ENCODE measurements at regions not wholly inside any gene's neighbourhood (a gene's known extent, or its start where the extent isn't known, plus 50 kb on each side); places are given as distances from the start of the nearest gene placed in this dataset.

DNA sequence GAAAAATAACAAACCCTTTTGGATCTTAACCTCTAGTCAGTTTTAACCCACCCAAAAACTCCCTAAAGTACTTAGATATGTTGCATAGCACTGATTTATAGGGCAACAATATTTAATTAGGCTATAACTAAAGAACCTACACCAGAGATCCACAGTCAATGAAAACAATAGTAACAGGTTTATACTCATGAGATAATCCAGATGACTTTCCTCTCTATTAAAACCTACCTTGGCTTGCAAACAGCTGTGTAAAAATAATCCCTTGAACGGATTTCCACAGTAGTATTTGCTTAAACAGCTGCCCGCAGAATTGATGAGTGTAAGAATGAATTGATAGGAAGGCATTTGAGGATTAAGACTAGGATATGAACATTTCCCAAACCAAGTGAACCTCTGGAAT is 104.3 kb upstream of the PTPRR start:
- H2BK120ac ChIP-seq (ENCODE audit: low read depth, low read length): no peak overlapping the region
- H4K8ac ChIP-seq (ENCODE audit: low read length): no peak overlapping the region
- H3K79me1 ChIP-seq (replicated peaks; ENCODE audit: low read length, poor library complexity, severe bottlenecking): no peaks in the 10 kb centered on the region
- no peak for DNase-seq
- H2AFZ ChIP-seq (ENCODE audit: low read depth, low read length): no peak overlapping the region
- no peaks in the 10 kb centered on the region for H3K27me3 ChIP-seq (ENCODE audit: control insufficient read depth in 1 of 2, insufficient read depth in 1 of 2, low read length in 2 of 2)
- WGBS: 90% methylated on average over 2 of the region's 2 CpGs
- no peaks in the 10 kb centered on the region for H3K36me3 ChIP-seq (ENCODE audit: control insufficient read depth in 1 of 2, insufficient read depth in 2 of 2, low read depth in 1 of 2, low read length in 2 of 2)
- H2BK12ac ChIP-seq (ENCODE audit: low read length in 2 of 2): no peak overlapping the region
- no peak overlapping the region for H3K9ac ChIP-seq (ENCODE audit: low read length)
- H4K91ac ChIP-seq (ENCODE audit: low read length): no peak overlapping the region
- H3K4me1 ChIP-seq (ENCODE audit: control insufficient read depth, insufficient read depth, low read depth, low read length): peaks cover 2% of the 10 kb centered on the region
- no peak overlapping the region for H3K14ac ChIP-seq (ENCODE audit: low read length in 2 of 2)
- no peak overlapping the region for H3K4me2 ChIP-seq (ENCODE audit: low read length, poor library complexity, severe bottlenecking)
- H3K4ac ChIP-seq (ENCODE audit: low read depth in 1 of 2, low read length in 2 of 2): no peak overlapping the region
- no peak overlapping the region for H2BK5ac ChIP-seq (ENCODE audit: low read depth, low read length, poor library complexity, severe bottlenecking)
- no peak overlapping the region for H3K18ac ChIP-seq (ENCODE audit: low read depth in 1 of 2, low read length in 2 of 2)
- no peak overlapping the region for H2BK15ac ChIP-seq (ENCODE audit: low read depth, poor library complexity, severe bottlenecking)
- no peaks in the 10 kb centered on the region for H3K9me3 ChIP-seq (ENCODE audit: control insufficient read depth, low read length)
- no peak overlapping the region for H3K4me3 ChIP-seq (ENCODE audit: insufficient read depth in 1 of 2, low read depth in 1 of 2, low read length in 2 of 2)
- H3K27ac ChIP-seq (ENCODE audit: low read length, poor library complexity, severe bottlenecking): no peak overlapping the region
- H3K23ac ChIP-seq (ENCODE audit: low read length in 2 of 2): no peak overlapping the region
- no peak overlapping the region for H2AK5ac ChIP-seq (ENCODE audit: low read length, severe bottlenecking)

DNA sequence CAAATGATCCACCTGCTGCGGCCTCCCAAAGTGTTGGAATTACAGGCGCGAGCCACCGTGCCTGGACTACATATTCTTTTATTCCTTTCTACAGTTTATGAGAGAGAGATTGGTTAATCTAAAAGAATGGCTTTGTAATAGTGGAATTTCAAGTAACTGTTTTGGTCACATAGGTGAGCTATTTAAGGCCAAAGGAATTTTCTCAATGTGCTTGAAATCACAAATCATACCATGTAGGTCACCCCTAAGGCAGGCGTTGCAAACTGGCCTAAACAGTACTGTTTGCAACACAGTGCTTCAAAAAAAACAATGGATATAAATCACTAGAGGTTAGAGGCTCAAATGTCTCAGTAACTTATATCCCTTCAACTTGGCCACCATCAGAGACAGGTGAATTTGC is 103.7 kb upstream of the PTPRR start:
- Histone ChIP-seq H3K79me1 (replicated peaks; ENCODE audit: low read length, poor library complexity, severe bottlenecking) (no peaks in the 10 kb centered on the region), H2BK12ac (ENCODE audit: low read length in 2 of 2) (no peak overlapping the region), H3K27ac (ENCODE audit: low read length, poor library complexity, severe bottlenecking) (no peak overlapping the region), H3K4me1 (ENCODE audit: control insufficient read depth, insufficient read depth, low read depth, low read length) (peaks cover 2% of the 10 kb centered on the region), H3K4me2 (ENCODE audit: low read length, poor library complexity, severe bottlenecking) (no peak overlapping the region), H3K18ac (ENCODE audit: low read depth in 1 of 2, low read length in 2 of 2) (no peak overlapping the region), H3K36me3 (ENCODE audit: control insufficient read depth in 1 of 2, insufficient read depth in 2 of 2, low read depth in 1 of 2, low read length in 2 of 2) (no peaks in the 10 kb centered on the region), H2BK5ac (ENCODE audit: low read depth, low read length, poor library complexity, severe bottlenecking) (no peak overlapping the region), H3K4me3 (ENCODE audit: insufficient read depth in 1 of 2, low read depth in 1 of 2, low read length in 2 of 2) (no peak overlapping the region), H3K9me3 (ENCODE audit: control insufficient read depth, low read length) (no peaks in the 10 kb centered on the region), H3K23ac (ENCODE audit: low read length in 2 of 2) (no peak overlapping the region), H3K14ac (ENCODE audit: low read length in 2 of 2) (no peak overlapping the region), H3K4ac (ENCODE audit: low read depth in 1 of 2, low read length in 2 of 2) (no peak overlapping the region), H2BK120ac (ENCODE audit: low read depth, low read length) (no peak overlapping the region), H2BK15ac (ENCODE audit: low read depth, poor library complexity, severe bottlenecking) (no peak overlapping the region), H4K91ac (ENCODE audit: low read length) (no peak overlapping the region), H2AK5ac (ENCODE audit: low read length, severe bottlenecking) (no peak overlapping the region), H3K9ac (ENCODE audit: low read length) (no peak overlapping the region), H2AFZ (ENCODE audit: low read depth, low read length) (no peak overlapping the region), H4K8ac (ENCODE audit: low read length) (no peak overlapping the region), H3K27me3 (ENCODE audit: control insufficient read depth in 1 of 2, insufficient read depth in 1 of 2, low read length in 2 of 2) (no peaks in the 10 kb centered on the region)
- no peak for DNase-seq
- WGBS: 81% methylated on average over 2 of the region's 5 CpGs

DNA sequence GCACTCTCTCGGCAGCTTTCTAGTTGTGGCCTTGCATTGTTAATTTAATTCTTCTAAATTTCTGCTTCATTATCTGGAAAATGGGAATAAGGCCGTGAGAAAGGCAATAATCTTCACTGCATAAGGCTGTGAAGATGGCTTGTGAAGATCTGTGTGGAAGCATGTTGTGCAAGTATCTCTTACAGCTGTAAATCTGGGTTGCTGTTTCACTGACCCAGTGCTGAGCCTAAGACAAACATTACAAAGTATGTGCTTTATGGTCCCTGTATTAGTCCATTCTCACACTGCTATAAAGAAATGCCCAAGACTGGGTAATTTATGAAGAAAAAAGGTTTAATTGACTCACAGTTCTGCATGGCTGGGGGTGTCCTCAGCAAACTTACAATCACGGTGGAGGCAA is 101.0 kb upstream of the PTPRR start:
- no peak overlapping the region for H4K91ac ChIP-seq (ENCODE audit: low read length)
- H3K4me1 ChIP-seq (ENCODE audit: control insufficient read depth, insufficient read depth, low read depth, low read length): no peaks in the 10 kb centered on the region
- no peak overlapping the region for H2AFZ ChIP-seq (ENCODE audit: low read depth, low read length)
- H3K27me3 ChIP-seq (ENCODE audit: control insufficient read depth in 1 of 2, insufficient read depth in 1 of 2, low read length in 2 of 2): no peaks in the 10 kb centered on the region
- H3K9ac ChIP-seq (ENCODE audit: low read length): no peak overlapping the region
- H2AK5ac ChIP-seq (ENCODE audit: low read length, severe bottlenecking): no peak overlapping the region
- no peaks in the 10 kb centered on the region for H3K79me1 ChIP-seq (replicated peaks; ENCODE audit: low read length, poor library complexity, severe bottlenecking)
- H3K36me3 ChIP-seq (ENCODE audit: control insufficient read depth in 1 of 2, insufficient read depth in 2 of 2, low read depth in 1 of 2, low read length in 2 of 2): no peaks in the 10 kb centered on the region
- no peak overlapping the region for H2BK12ac ChIP-seq (ENCODE audit: low read length in 2 of 2)
- DNase-seq: no peak
- no peak overlapping the region for H3K27ac ChIP-seq (ENCODE audit: low read length, poor library complexity, severe bottlenecking)
- peaks cover 4% of the 10 kb centered on the region for H3K9me3 ChIP-seq (ENCODE audit: control insufficient read depth, low read length)
- H2BK5ac ChIP-seq (ENCODE audit: low read depth, low read length, poor library complexity, severe bottlenecking): no peak overlapping the region
- H3K4ac ChIP-seq (ENCODE audit: low read depth in 1 of 2, low read length in 2 of 2): no peak overlapping the region
- no peak overlapping the region for H3K14ac ChIP-seq (ENCODE audit: low read length in 2 of 2)
- H3K4me3 ChIP-seq (ENCODE audit: insufficient read depth in 1 of 2, low read depth in 1 of 2, low read length in 2 of 2): no peak overlapping the region
- H3K23ac ChIP-seq (ENCODE audit: low read length in 2 of 2): no peak overlapping the region
- 93% methylated on average over 3 of the region's 3 CpGs for WGBS
- no peak overlapping the region for H3K4me2 ChIP-seq (ENCODE audit: low read length, poor library complexity, severe bottlenecking)
- H2BK120ac ChIP-seq (ENCODE audit: low read depth, low read length): no peak overlapping the region
- no peak overlapping the region for H3K18ac ChIP-seq (ENCODE audit: low read depth in 1 of 2, low read length in 2 of 2)
- no peak overlapping the region for H2BK15ac ChIP-seq (ENCODE audit: low read depth, poor library complexity, severe bottlenecking)
- no peak overlapping the region for H4K8ac ChIP-seq (ENCODE audit: low read length)

DNA sequence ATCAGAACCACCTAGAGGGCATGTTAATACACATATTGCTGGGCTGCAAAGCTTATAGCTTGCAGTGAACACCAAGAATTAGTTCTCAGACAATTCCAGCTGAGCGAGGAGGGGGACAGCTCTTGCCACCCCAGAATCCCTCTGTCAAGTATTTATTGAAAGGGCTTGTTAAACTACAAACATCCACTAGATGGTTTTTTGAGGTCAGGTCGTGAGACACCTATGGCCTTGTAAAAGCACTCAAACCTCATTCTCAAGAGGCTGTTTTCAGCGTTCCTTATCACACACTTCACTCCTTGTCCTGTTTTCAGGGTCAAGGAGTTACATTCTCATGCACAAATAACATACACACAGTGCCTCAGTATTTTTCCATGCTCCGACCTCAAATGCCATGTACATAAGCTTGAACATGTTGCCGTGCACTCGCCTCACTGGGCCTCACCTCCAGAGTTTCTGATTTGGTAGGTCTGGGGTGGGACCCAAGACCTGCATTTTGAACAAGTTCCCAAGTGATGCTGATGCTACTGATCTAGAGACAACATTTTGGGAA is 98.8 kb upstream of the PTPRR start:
- Histone ChIP-seq H2BK5ac (ENCODE audit: low read depth, low read length, poor library complexity, severe bottlenecking) (no peak overlapping the region), H3K23ac (ENCODE audit: low read length in 2 of 2) (no peak overlapping the region), H3K36me3 (ENCODE audit: control insufficient read depth in 1 of 2, insufficient read depth in 2 of 2, low read depth in 1 of 2, low read length in 2 of 2) (no peaks in the 10 kb centered on the region), H2BK12ac (ENCODE audit: low read length in 2 of 2) (no peak overlapping the region), H2BK15ac (ENCODE audit: low read depth, poor library complexity, severe bottlenecking) (no peak overlapping the region), H3K27me3 (ENCODE audit: control insufficient read depth in 1 of 2, insufficient read depth in 1 of 2, low read length in 2 of 2) (no peaks in the 10 kb centered on the region), H4K8ac (ENCODE audit: low read length) (no peak overlapping the region), H4K91ac (ENCODE audit: low read length) (no peak overlapping the region), H3K9me3 (ENCODE audit: control insufficient read depth, low read length) (peaks cover 4% of the 10 kb centered on the region), H3K9ac (ENCODE audit: low read length) (no peak overlapping the region), H2AK5ac (ENCODE audit: low read length, severe bottlenecking) (no peak overlapping the region), H3K14ac (ENCODE audit: low read length in 2 of 2) (peak overlapping the region in 1 of 2 experiments; percentile 7), H3K18ac (ENCODE audit: low read depth in 1 of 2, low read length in 2 of 2) (no peak overlapping the region), H3K4me2 (ENCODE audit: low read length, poor library complexity, severe bottlenecking) (no peak overlapping the region), H3K4me1 (ENCODE audit: control insufficient read depth, insufficient read depth, low read depth, low read length) (no peaks in the 10 kb centered on the region), H3K4me3 (ENCODE audit: insufficient read depth in 1 of 2, low read depth in 1 of 2, low read length in 2 of 2) (no peak overlapping the region), H2BK120ac (ENCODE audit: low read depth, low read length) (no peak overlapping the region), H3K79me1 (replicated peaks; ENCODE audit: low read length, poor library complexity, severe bottlenecking) (no peaks in the 10 kb centered on the region), H2AFZ (ENCODE audit: low read depth, low read length) (no peak overlapping the region), H3K4ac (ENCODE audit: low read depth in 1 of 2, low read length in 2 of 2) (no peak overlapping the region), H3K27ac (ENCODE audit: low read length, poor library complexity, severe bottlenecking) (no peak overlapping the region)
- WGBS: 64% methylated on average over 6 of the region's 6 CpGs
- DNase-seq: no peak

Measured in mesenchymal stem cell (in vitro differentiated cells and primary cell).